Psoas muscle (tissue), 7 donors: ENCODE measurements at regions not wholly inside any gene's neighbourhood (a gene's known extent, or its start where the extent isn't known, plus 50 kb on each side); places are given as distances from the start of the nearest gene placed in this dataset.

Experiments used
- ATAC-seq, 4 donors: fragments of 200-7000 bp; cut with Tn5 transposase; one replicate each; pipeline ENCODE4 v1.9.1; 2020; ENCODE audit warnings: moderate library complexity in 3 of 4, mild to moderate bottlenecking in 2 of 4
- DNase-seq, 2 donors: peaks; one replicate each; pipeline ENCODE4 v3.0.0-alpha.2; 2020
- H3K27ac ChIP-seq: fragments of 200-600 bp; one replicate; pipeline ENCODE4 v1.8.0; 2022
- H3K27me3 ChIP-seq, 3 donors: fragments of 200-600 bp in 1 of 3; one replicate each; pipeline versions ENCODE4 v1.6.1 to v1.8.0; 2013 to 2022; ENCODE audit warnings: low read length in 2 of 3, mild to moderate bottlenecking in 2 of 3, moderate library complexity in 1 of 3; ENCODE audit not compliant: insufficient read depth in 3 of 3
- H3K36me3 ChIP-seq, 2 donors: fragments of 200-600 bp in 1 of 2; one replicate each; pipeline versions ENCODE4 v1.6.1 to v1.8.0; 2013 to 2022; ENCODE audit warnings: low read depth in 1 of 2, mild to moderate bottlenecking in 1 of 2, moderate library complexity in 1 of 2; ENCODE audit not compliant: insufficient read depth in 1 of 2
- H3K4me1 ChIP-seq: fragments of 200-600 bp; one replicate; pipeline ENCODE4 v1.8.0; 2022
- H3K4me3 ChIP-seq: fragments of 200-600 bp; one replicate; pipeline ENCODE4 v1.8.0; 2022; ENCODE audit warnings: mild to moderate bottlenecking
- H3K9me3 ChIP-seq: fragments of 200-600 bp; one replicate; pipeline ENCODE4 v1.8.0; 2022
- WGBS, 3 donors: extraction: QIAGEN DNeasy Blood & Tissue Kit; methylation state at CpG; one replicate each; pipeline versions ENCODE4 v1.1.6 to v1.1.7; 2013; 5-methylcytosine and 5-hydroxymethylcytosine counted together
- intact Hi-C, 2 donors: fragments of 100-400 bp; cut with DNase I; formaldehyde crosslinking; loops; one replicate each; pipeline versions ENCODE4 v1.11.0 to v1.14.2; 2022
- TF ChIP-seq, protein P1 (sequence below): fragments of 200-600 bp; IDR thresholded peaks from one replicate; pipeline ENCODE4 v1.8.0; 2022; ENCODE audit warnings: antibody characterized with exemption
- donor health status: healthy with polysubstance abuse.
- donor health status: DM: no; HTN: no; CAD: no; lungs with moderate emphysema.
- donor health status: Bipolar disorder and iron deficiency.
- donor health status: healthy.
- donor health status: DM: yes; HTN: yes; CAD: no.
- donor health status: DM: no; HTN: no; CAD: no.
- donor health status: DM: yes; HTN: yes; CAD: no.

DNA sequence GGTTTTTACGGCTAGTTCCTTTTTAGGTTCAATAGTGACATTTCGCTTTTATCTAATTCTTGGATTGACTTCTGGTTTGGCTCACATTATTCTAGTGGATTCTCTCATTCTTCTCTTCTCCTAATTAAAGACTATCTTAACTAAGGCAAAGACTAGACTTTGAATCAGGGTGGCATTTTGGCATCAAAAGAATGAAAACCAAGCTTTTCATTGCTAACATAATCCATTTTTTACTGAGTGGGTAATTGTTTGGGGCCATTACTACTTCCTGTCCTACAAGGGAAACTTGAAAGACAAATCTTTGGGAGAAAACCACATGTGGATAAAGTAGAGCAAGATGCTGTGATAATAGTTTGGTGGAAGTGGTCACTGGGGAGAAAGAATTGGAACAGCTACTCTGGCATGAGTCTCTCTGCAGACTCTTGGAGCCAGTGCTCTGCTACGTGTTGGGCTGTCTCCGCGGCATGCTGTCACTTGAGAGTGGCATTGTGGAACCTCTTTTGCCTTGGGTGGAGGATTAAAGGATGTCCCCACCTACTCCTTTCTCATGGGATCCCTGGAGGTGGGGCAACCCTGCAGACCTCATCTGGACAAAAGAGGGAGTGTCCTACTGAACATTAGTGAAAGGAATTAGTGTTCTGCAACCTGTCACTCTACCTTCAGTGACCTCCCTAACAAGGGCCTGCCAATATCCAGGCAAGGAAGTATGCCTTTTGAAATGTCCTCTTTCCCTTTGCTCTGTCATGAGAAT lies 280.4 kb downstream of the PSAT1 start:
- Histone ChIP-seq H3K4me1 (peaks cover 4% of the 10 kb centered on the region), H3K9me3 (no peaks in the 10 kb centered on the region), H3K27ac (no peak overlapping the region), H3K4me3 (no peak overlapping the region), H3K36me3 (no peaks in the 10 kb centered on the region), H3K27me3 (no peaks in the 10 kb centered on the region)
- 64 to 77% (median 74%) methylated on average over 5 of the region's 5 CpGs for WGBS, 3 donors
- ATAC-seq: peak in 3 of 4 donors; percentile 27 to 57 (median 57)
- TF ChIP-seq, protein P1, sequence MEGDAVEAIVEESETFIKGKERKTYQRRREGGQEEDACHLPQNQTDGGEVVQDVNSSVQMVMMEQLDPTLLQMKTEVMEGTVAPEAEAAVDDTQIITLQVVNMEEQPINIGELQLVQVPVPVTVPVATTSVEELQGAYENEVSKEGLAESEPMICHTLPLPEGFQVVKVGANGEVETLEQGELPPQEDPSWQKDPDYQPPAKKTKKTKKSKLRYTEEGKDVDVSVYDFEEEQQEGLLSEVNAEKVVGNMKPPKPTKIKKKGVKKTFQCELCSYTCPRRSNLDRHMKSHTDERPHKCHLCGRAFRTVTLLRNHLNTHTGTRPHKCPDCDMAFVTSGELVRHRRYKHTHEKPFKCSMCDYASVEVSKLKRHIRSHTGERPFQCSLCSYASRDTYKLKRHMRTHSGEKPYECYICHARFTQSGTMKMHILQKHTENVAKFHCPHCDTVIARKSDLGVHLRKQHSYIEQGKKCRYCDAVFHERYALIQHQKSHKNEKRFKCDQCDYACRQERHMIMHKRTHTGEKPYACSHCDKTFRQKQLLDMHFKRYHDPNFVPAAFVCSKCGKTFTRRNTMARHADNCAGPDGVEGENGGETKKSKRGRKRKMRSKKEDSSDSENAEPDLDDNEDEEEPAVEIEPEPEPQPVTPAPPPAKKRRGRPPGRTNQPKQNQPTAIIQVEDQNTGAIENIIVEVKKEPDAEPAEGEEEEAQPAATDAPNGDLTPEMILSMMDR: no peak
- intact Hi-C loops: no loop called here
- no peak for DNase-seq

DNA sequence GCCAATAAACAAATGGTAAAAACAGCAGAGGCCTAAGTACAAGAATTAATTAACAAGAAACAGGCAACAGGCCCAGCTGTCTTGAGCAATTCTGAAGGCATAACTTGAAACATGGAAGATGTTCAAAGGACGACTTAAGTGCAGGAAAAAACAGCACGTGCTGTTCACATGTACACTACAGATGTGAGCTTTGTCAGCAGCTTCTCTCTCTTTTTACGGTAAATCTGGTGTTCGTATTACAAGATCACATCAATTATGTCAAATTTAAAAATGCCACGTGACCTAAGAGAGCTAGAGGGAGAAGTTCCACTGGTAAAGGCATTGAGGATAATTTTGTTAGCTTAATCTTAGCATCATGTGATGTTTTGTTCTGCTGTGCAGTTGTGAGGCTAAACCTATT lies 281.1 kb downstream of the PSAT1 start:
- TF ChIP-seq, protein P1: no peak
- WGBS, 3 donors: 36 to 59% (median 41%) methylated on average over 5 of the region's 5 CpGs
- DNase-seq (no peak), ATAC-seq (peak in 2 of 4 donors; percentile 30 to 66)
- Histone ChIP-seq H3K36me3 (no peaks in the 10 kb centered on the region), H3K27me3 (no peaks in the 10 kb centered on the region), H3K4me3 (no peak overlapping the region), H3K27ac (no peak overlapping the region), H3K4me1 (peaks cover under 1% of the 10 kb centered on the region), H3K9me3 (no peaks in the 10 kb centered on the region)
- intact Hi-C loops: no loop called here

DNA sequence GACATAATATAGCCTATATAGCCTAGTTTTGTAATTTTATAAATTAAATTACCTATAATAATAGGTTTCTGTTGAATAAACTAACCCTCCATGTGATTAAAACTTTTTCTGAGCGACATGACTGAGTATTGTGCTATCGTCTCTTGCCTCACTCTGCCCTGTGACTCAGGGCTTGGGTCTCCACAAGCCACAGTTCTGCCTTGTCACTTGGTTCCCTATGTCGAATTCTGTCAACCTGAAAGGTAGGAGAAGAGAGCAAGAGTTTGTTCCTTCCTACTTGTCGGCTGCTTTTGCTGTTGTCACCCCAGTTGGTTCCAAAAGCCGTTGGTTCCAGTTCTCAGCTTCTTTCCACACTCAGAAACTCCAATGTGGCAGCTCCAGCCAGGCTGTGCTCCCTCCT lies 285.9 kb downstream of the PSAT1 start:
- H3K9me3 ChIP-seq: no peaks in the 10 kb centered on the region
- no peaks in the 10 kb centered on the region for H3K36me3 ChIP-seq
- no peak overlapping the region for H3K4me3 ChIP-seq
- H3K27ac ChIP-seq: no peak overlapping the region
- TF ChIP-seq, protein P1: no peak
- WGBS, 3 donors: 89 to 94% (median 92%) methylated on average over 5 of the region's 5 CpGs
- intact Hi-C loops: no loop called here
- H3K4me1 ChIP-seq: no peaks in the 10 kb centered on the region
- ATAC-seq (no peak), DNase-seq (no peak)
- no peaks in the 10 kb centered on the region for H3K27me3 ChIP-seq

DNA sequence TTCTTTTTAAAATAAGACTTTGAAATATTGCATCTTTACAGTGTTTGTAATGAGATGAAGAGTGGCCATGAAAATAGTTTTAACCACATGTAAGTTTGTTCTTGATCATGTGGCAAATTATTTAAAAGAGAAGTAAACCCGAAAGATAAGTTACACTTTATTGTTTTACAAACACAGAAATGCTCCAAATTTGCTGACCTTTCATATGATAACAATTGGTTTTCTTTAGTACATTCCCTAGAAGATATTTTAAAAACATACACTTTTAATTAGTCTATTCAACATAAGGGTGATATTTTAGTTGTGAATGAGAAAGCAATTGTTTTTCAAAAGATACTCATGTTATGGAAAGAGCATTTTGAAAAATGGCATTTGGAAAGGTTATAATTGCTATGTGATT lies 287.7 kb downstream of the PSAT1 start:
- no peak overlapping the region for H3K4me3 ChIP-seq
- H3K27ac ChIP-seq: no peak overlapping the region
- TF ChIP-seq, protein P1: no peak
- no peaks in the 10 kb centered on the region for H3K4me1 ChIP-seq
- no peak for ATAC-seq
- DNase-seq: no peak
- intact Hi-C loops: no loop called here
- H3K9me3 ChIP-seq: no peaks in the 10 kb centered on the region
- H3K27me3 ChIP-seq: no peaks in the 10 kb centered on the region
- 89 to 90% (median 90%) methylated on average over 1 of the region's 1 CpG for WGBS, 3 donors
- no peaks in the 10 kb centered on the region for H3K36me3 ChIP-seq

DNA sequence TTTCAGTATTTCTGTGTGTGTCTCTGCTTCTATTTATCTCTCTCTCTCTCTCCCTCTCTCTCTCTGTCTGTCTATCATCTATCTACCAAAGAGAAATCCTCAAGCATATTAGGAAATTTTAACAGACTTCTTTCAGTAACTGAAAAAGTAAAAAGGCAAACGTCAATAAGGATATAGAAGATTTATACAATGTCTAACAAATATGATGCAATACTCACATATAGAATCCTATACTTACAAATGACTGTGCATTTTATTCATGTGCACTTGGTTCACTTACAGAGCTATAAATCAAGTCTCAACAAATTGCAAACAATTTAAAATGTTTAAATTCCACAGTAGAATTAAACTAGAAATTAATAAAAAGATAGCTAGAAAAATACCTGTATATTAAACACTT lies 289.0 kb downstream of the PSAT1 start:
- intact Hi-C loops: no loop called here
- 89 to 90% (median 89%) methylated on average over 1 of the region's 1 CpG for WGBS, 3 donors
- Histone ChIP-seq H3K4me3 (no peak overlapping the region), H3K36me3 (no peaks in the 10 kb centered on the region), H3K9me3 (no peaks in the 10 kb centered on the region), H3K4me1 (no peaks in the 10 kb centered on the region), H3K27ac (no peak overlapping the region), H3K27me3 (no peaks in the 10 kb centered on the region)
- no peak for ATAC-seq
- DNase-seq: no peak
- TF ChIP-seq, protein P1: no peak
